GM11168 (cell line): ENCODE measurements at regions not wholly inside any gene's neighbourhood (a gene's known extent, or its start where the extent isn't known, plus 50 kb on each side); places are given as distances from the start of the nearest gene placed in this dataset.

Source experiments
- in situ Hi-C: fragments of 300-500 bp; cut with MboI; formaldehyde crosslinking; loops from one replicate; pipeline ENCODE4 v1.12.0; 2022; ENCODE audit warnings: low sequenced_read_pairs; ENCODE audit not compliant: unreplicated experiment

DNA sequence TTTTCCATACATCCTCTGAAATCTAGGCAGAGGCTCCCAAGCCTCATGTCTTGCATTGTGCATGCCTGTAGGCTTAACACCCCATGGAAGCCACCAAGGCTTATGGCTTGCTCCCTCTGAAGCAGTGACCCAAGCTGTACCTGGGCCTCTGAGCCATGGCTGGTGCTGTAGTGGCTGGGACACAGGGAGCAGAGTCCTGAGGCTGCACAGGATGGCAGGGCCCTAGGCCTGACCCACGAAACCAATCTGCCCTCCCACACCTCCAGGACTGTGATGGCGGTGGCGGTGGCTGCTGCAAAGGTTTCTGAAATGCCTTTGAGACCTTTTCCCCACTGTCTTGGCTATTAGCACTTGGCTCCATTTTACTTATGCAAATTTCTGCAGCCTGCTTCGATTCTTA is 429.5 kb downstream of the NPHP4 start:
- in situ Hi-C loops, result no loop called here

DNA sequence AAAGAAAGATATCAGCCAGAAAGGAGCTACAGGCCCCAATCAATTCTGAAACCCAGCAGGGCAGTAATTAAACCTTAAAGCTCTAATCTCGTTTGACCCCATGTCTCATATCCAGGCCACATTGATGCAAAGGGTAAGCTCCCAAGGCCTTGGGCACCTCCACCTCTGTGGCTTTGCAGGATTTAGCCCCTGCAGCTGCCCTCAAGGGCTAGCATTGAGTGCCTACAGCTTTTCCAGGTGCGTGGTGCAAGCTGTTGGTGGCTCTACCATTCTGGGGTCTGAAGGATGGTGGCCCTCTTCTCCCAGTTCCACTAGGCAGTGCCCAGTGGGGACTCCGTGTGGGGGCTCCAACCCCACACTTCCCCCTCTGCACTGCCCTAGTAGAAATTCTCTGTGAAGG is 429.9 kb downstream of the NPHP4 start:
- in situ Hi-C loops, result no loop called here

DNA sequence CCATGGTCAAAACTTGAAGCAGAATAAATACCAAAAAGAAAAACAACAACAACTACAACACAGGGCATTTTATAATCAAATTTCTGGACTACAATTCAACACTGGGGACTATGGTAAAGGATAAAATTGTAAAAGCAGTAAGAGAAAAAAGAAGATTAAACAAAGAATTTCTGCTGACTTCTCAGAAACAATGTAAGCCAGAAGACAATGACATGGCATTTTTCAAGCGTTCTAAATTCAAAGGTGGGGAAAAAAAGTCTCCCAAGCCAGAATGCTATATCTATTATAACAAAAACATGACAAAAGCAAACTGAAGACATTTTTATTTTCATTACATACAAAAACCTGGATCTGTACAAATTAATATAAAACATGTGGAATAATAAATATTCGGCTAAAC is 433.1 kb downstream of the NPHP4 start:
- in situ Hi-C loops, result no loop called here

DNA sequence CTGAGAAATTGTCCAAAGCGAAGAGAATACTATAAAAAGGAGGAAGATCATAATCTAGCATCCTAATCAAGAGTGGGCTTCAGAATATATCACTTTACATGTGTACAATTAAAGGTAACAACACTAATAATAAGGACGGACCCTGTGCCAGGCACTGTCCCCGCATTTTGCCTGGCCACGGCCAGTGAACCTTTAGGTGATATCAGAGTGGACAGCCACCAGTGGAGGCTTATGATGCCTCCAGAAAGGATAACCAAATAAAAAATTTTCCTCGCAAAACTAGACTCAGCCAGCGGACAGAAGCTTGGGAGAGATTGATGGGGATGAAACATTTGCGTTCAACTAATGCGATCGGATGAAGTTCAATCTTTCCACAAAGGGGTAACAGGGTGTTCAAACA is 436.4 kb downstream of the NPHP4 start:
- in situ Hi-C loops, result no loop called here

DNA sequence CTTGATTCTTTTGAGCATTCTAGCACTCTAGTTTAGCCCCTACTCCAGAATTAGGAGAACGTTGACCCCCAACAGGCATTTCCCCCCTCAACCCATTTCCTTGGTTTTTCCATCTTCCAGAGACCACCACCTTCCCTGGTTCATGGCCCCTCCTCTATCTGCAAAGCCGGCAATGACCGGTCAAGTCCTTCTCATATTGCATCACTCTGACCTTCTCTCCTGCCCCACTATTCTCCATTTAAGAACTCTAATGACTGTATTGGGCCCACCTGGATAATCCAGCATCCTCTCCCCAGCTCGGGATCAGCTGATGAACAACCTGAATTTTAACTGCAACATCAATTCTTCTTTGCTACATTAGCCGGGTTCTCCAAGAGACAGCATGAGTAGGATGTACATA is 437.4 kb downstream of the NPHP4 start:
- in situ Hi-C loops, result no loop called here

DNA sequence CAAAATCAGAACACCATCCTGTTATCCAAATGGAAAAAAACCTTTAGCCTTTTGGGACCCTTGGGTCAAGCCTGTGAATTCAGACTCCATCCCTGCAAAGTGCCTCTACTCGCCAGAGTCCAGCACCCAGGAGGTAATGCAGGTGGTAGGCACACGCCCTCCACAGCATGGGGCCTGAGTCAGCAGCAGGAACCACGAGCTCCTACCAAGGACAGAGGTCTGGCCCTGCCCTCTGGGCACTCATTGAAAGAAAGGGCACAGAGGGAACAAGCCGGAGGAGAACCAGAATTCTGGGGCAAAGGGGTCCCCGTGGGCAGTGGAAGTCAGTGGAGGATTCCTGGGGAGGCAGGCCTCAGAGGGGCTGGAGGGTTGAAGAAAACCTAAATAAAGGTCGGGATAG is 438.1 kb downstream of the NPHP4 start:
- in situ Hi-C loops, result no loop called here

DNA sequence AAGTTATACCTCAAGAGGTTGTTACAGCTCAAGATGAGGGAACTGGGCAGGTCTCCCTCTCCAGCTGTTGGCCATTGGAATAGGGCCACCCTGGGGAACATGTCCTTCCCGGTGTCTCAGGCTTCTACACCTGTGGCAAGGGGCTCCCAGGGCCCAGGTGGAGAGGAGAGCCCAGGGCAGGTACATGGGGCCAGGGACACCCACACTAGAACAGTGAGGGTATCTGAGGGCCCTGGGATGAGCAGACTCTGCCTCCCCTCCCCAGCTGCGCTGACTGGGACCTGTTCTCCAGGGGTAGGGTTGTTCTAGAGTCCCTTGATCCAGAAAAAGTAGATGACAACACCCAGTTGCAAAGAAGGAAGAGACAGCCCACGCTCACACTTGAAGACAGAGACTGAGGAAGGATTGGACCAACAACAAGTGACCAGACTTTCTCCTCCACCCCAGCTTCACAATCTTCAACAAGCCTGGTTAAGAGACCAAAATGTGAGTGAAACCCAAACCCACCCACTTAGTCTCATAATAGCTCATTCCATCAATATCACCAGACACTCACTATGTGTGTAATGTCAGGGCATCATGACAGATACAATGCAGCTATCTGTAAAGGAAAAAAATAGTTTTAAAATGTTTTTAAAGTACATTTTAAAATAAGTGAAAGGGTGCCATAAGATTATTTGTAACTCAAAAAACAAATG is 439.3 kb downstream of the NPHP4 start:
- in situ Hi-C loops, result no loop called here

DNA sequence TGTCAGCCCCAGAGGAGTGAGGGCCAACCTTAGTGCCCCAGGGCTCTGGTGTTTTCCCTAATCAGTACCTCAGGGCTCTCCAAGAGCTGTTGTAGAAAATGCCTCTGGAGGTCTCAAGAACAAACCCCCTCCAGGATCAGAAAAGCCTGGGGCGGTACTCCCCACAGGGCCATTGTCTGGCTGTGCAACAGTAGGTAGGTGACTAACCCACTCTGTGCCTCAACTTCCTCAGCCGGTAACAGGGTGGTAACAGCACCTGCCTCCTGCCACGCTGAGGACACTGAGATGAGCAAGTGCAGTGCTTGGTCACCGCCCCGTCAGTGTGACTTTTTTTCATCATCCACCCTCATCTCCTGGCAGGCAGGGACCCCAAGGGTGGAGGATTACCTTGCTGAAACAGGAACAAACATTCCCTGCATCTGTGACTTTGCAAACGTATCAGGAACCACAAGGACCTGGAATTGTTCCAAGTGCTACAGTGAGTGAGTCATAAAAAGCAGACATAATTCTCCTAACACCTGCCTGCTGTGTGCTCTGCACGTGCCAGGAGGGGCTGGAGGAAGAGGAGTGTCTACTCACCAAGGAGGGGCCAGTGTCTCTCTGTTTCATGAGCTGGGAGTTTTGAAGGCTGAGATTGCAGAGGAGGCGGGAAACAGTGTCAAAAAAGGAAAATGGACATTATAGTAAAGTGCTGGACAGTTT is 440.8 kb downstream of the NPHP4 start:
- in situ Hi-C loops, result no loop called here

DNA sequence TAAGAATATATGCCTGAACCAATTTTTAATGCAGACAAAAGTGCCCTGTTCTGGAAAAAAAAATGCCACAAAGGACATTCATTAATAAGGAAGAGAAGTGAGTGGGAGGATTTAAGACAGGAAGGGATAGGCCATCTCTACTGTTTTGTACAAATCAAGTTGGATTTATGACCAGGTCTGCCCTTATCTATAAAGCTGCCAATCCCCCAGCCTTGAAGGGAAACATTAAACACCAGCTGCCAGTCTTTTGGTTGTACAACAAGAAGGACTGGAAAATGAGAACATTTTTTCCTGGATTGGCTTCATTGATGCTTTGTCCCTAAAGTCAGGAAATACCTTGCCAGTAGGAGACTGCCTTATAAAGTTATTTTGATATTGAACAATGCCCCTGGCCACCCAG is 444.0 kb downstream of the NPHP4 start:
- in situ Hi-C loops, result no loop called here

DNA sequence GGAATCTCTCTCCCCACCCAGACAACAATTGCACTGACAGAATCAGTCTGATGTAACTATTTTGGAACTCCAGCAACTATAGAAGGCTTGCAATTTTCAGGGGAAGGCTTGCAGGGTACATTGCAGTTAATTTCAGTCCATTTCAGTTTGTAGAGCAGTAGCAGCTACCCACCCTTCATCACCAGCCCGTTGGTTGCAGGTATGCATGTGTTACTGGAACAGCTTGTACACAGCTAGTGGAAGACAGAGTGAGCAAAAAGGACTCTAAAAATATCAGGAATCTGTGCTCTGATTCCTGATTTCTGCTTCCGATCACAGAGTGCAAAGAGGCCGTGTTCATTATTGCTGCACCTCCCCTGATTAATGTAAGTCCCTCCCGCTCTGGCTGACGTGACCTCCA is 449.0 kb downstream of the NPHP4 start:
- in situ Hi-C loops, result no loop called here

DNA sequence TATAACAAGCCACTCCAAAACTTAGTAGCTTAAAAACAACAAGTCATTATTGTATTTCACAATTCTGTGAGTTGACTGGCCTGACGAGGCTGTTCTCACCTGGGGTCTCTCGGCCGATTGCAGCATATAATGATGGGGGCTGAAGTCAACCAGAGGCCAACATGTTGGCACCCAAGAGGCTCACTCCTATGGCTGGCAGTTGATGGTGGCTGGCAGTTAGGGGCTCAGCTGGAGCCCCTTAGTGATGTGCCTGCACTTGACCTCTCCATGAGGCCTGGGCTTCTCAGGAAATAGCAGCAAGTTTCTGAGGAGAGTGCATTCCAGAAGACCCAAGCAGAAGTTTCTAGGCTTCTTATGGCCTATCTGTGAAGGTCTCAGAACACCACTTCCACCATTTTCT is 459.4 kb downstream of the NPHP4 start:
- in situ Hi-C loops, result no loop called here

DNA sequence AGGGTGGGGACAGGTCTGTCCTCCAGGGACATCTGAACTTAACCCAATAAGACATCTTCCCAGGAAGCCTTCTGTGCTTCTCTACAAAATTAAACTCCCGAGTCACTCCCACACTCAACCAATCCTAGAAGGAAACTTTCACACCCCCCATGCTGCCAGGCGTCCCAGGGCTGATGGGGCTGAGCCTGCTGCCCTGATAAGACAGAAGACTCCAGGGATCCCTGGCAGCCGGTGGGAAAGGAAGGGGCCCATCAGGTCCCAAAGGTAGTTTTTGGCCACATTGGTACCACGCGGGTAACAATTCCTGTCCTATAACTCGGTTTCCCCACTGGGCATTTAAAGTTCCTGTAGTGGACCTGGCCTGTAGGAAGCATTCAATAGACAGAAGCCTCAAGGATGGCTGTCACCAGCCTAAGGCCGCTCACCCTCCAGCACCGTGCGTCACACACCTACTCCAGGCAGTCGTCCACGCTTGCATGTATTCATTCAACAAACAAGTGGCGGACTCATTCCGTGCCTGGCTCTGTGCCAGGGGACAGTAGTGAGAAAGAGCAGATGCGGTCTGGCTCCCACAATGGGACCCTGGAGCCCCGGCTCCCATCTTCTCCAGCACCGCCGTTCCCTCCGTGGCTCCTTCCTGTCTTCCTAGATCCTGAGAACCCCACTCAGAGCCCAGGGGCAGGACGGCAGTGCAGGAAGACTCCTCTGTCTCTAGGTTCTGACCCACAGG is 465.2 kb downstream of the NPHP4 start:
- in situ Hi-C loops, result no loop called here

DNA sequence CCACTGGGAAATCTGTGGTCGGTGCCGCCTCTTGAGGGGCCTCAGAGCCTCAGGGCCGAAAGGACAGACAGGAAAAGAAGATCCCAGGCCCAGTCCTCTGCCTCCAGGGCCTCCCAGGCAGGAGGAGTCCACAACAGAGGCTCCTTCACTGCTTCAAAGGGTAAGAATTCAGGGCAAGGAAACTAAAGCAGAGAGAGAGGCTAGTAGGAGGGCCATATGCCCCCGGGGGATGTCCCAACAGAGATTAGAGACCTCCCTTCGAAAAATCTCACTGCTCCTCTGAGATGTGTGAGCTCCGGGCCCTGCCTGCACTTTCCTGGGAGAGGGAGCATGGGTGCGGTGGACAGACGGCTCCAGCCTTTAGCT is 465.9 kb downstream of the NPHP4 start:
- in situ Hi-C loops, result no loop called here

DNA sequence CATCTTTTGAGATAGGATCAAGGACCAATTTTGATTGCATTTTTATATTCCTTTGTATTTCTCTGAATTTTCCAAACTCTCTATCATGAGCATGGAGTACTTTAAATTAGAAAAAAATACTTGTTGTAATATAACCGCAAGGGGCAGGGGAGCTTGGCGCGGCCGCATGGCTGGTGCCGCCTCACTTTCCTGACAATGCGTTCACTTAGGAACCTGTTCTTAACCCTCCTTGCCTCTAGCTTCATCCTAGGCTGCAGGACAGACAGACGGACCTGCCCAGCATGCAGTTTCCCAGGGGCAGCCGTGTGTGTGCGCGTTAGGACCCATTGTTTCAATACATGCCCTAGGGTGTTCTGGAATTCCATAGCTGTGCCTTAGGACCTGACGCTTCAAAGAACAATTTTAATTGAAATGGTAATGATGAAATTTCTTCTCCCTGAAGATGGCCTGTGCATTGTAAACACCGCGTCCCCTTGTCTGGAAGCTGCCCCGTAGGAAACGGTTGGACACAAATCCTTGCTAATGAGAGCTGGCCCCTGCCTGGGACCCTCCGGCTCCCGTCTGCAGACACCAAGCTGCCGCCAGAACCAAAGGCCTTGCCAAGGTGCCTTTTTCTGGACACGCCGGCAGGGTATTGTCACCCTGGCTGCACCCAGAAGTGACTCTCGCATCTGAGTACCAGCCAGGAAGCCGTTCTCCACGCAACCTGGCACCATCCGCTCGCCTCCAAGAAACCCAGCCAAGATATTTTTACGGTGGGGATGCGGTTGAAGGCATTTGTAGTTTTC is 466.4 kb downstream of the NPHP4 start:
- in situ Hi-C loops, result no loop called here

DNA sequence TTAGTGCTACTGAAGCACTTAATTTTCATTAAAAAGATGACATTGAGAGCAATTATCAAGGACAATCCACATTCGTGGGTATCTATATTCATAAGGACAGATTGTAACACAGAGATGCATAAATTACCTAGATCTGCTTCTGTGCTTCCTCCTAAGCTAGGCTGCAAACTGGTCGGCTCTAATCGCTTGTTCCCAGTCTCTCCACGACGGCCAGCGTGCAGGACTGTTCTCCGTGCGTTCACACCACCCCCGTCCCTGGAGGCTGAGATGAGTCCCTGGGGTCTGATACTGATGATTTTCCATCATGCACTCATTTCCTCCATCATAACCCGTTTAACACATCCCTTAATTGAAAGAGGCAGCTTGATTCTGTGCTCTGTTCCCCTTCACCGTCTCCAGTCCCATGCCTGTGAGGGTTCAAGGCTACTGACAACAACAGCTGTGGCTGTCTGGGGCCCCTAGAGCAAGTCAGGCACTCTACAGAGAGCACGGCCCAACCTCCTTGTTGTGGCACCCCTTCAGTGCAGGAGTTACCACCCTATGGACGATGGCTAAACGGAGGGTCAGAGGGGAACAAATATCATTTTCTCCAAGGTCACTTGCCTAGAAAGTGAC is 469.6 kb downstream of the NPHP4 start:
- in situ Hi-C loops, result no loop called here

DNA sequence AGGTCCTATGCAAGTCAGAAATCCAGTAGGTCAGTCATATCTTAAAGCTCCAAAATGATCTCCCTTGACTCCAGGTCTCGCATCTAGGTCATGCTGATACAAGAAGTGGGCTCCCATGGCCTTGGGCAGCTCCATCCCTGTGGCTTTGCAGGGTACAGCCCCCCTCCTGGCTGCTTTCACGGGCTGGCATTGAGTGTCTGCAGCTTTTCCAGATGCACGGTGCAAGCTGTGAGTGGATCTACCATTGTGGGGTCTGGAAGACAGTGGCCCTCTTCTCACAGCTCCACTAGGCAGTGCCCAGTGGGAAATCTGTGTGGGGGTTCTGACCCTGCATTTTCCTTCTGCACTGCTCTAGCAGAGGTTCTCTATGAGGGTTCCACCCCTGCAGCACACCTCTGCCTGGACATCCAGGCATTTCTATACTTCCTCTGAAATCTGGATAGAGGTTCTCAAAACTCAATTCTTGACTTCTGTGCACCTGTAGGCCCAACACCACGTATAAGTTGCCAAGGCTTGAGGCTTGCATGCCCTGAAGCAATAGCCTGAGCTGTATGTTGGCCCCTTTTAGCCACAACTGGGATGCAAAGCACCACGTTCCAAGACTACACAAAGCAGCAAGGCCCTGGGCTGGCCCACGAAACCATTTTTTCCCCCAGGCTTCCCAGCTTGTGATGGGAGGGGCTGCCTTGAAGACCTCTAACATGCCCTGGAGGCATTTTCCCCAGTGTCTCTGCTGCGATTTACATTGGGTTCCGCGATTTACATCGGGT is 472.7 kb downstream of the NPHP4 start:
- in situ Hi-C loops, result loop anchor here (10.0 kb wide), 1 partner anchor 225 kb away; no protein-coding TSS in a partner anchor

DNA sequence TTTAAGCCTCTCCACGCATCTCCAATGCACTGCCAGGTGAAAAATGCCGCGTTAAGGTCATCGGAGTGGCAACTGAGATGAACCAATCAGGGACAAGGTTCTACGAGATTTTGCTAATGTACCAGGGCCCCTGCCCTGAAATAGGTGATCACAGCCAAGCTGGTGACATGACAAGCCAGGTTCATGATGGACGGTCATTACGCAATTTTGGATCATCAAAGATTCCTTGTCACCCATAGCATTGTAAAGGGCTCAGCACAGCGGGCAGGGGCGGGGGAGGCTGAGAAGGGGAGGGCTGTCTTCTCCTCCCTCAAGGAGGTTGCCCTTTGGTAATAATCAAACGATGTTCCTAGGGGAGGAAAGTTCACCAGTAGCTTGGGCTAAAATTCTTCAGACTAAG is 475.5 kb downstream of the NPHP4 start:
- in situ Hi-C loops, result loop anchor here (10.0 kb wide), 1 partner anchor 228 kb away; no protein-coding TSS in a partner anchor

DNA sequence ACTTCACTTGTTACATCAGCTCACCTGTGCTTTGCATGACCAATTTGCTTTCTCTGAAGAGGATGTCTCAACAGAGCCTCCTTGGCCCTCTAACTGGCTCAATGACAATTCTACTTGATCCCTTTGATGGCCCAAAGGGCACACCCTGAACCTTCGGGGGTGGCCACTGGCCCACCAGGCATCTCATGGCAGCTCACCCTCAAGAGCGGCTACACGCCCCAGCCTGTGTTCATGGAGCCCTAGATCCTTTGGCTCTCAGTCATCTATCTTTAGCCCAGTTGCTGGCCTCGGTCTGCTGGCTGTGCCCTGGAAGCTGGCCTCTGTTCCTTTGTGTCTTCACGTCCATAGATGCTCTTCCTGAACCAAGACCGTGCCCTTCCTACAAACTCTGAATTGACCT is 476.7 kb downstream of the NPHP4 start:
- in situ Hi-C loops, result loop anchor here (10.0 kb wide), 1 partner anchor 229 kb away; no protein-coding TSS in a partner anchor

DNA sequence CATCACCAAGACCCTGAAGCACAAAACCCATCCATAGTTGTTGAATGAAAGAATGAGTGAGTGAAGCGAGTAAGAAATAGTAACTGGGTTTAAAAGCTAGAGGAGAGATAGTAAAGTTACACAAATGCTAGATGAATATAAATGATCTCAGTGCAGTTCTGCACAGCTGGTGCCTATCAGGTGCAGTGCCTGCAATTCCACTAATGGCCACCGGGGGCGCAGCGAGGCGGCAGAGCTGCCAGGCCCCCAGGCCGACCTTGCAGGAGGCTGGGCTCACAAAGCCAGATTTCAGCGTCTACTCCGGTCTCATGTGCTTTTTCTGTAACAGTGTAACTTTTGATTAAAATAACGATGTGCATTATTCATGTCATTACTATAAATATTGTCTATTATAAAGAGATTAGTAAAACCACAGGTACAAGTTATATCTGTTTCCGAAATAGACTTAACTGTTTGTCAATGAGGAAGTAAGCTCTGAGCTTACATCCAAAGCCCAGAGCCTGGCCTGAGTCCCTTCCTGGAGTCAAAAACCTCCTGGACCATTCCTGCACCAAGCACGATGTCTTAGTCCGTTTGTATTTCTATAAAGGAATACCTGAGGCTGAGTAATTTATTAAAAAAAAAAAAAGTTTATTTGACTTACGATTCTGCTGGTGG is 477.6 kb downstream of the NPHP4 start:
- in situ Hi-C loops, result loop anchor here (10.0 kb wide), 1 partner anchor 230 kb away; no protein-coding TSS in a partner anchor
